T1000 (cell line): ENCODE measurements at regions not wholly inside any gene's neighbourhood (a gene's known extent, or its start where the extent isn't known, plus 50 kb on each side); places are given as distances from the start of the nearest gene placed in this dataset.
"Not testable (repeated sequence)": the region's sequence is repeated elsewhere in the genome, so short reads cannot be mapped to it uniquely, and the experiment has no call there.

Source experiments
- DNase-seq: peaks from one replicate; lab custom pipeline; 2025; ENCODE audit warnings: mixed read lengths; lab: John Stamatoyannopoulos, UW

DNA sequence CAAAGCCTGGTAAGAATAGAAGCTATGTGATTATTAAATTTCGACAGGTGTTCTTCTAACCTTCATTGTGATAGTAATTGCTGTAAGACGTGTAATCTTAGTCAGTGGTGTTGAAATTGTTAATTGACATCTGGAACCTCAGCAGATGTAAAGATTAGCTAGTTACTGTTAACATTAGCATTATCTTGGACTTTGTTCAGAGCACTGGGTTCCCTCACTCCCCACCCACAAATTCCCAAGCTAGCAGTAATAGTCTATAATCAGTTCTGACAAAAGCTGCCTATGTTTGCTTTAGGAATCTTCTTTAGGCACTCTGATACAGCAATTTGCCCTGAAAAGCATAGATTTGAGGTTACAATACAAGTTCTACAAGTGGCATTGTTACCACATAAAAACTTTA, 233.7 kb downstream of the EN1 start:
- no peak for DNase-seq

DNA sequence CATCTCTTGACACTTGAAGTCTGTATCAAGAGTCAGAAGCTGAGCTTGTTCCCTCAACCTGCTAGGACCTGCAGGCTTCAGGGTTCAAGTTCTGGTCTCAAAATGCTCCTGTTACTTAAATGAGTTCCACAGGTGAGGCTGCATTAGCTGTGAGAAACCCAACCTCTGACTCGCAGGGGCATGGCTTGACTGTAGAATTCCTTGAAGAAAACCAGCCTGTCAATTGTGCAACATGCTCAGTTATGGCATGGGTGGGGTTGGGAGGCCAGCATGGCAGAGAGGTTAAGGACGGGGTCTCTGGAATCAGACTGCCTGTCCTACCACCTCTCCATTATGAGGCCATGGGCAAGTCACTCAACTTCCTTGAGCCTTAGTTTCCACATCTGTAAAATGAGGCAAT, 235.8 kb downstream of the EN1 start:
- no peak for DNase-seq

DNA sequence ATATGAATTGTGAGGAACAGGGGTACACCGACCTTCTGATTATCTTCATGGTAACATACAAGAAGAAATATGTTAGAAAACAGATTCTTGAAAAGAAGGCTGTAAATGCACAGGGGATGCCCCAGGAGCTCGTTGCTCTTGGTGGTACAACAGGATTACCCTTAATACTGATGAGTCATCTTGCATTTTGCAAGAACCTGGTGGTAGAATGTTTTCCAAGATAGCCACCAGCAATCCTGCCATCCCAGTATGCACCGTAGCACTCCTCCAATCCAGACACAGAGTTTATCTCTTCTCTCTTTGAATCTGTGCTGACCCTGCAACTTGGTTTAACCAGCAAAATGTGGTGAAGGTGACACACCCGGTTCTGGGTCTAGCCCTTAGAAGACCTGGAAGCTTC, 238.3 kb downstream of the EN1 start:
- DNase-seq: no peak

DNA sequence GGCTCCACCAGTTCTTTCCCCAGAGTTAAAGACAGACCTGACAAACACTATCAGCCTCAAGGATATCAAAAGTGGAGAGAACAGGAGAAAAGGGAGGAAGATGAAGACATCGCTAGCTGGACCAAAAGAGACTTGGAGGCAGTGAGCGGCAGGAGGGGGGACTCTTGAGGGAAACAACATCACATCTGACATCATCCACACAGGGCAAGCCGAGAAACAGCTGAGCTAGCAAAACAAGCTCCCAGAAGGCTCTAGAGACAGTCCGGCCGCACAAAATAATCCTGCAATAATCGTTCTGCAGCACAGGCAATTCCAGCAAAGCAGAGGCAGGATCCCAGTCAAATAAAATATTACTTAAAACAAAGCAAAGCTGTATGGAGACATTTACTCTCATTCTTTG, 239.8 kb downstream of the EN1 start:
- DNase-seq: no peak

DNA sequence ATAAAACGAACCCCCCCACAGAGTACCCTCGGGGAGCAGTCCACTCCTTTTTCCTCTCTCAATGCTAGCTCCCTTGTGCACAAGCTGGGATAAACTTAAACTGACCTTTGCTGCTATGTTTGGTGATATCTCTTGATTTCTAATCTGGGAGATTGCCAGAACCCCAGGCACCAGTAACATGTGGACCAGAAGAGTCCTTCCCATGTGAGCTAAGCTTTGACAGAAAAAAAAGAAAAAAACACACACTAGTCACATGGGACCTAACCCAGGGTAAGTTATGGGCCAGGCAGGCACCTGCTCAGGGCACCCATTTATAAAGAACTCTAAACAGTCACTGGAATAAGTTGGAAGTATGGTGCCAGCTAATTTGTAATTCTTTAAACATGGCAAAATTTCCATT, 242.6 kb downstream of the EN1 start:
- no peak for DNase-seq

DNA sequence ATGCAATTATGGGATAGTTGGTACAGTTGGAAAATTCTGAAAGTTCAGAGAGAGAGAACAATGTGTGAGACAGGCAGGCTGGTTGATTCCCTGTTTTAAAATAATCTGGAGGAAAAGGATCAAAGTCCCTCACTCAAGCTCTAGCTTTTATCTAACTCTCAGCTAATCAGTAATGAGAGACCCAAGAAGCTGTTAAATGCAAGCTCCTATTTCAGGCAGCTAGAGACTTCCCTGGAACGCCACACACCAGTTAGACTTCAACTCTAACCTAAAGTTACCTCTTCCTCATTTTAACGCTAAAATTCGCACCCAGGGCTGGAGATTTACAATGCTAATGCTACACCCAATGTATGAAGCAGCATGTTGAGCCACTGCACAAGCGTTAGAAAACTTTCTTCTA, 243.1 kb downstream of the EN1 start:
- no peak for DNase-seq

GRCh38 chr2:118599141-118599540, 248.3 kb downstream of the EN1 start:
- no peak for DNase-seq

DNA sequence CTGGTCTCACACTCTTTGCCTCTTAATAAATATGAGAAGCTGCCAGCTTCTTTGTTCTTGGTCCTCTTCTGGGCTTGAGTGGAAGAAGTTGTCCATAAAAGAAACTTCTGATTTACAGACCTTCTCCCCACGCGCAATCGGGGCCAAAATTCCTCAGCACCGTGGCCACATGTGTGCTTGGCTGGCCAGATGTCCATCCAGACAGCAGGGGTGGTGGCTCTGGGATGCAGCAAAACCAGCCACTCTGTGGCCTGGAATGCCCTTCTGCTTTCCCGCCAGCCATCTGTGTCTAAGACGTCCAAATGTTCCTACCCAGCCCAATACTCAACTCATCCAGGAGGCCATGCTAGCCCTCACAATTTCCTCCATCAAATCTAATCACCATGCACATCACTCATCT, 250.8 kb downstream of the EN1 start:
- DNase-seq: no peak

DNA sequence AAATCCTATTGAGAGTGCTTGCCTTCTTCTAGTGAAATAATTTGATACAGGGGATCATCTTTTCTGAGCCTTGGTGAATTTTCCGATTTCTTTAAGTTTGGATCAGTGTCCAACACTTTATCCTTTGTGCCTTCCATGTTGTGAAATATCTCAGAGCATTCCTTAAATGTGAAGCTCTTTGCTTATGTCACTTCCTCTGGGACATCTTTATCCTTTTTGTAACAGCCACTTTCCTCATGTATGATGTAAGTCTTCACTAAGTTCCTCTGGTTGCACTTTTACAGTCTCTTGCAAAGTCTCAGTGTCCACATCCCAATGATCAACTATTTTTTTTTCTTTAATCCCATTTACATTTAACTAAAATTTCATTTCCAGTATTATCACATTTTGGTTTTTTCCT, 254.2 kb downstream of the EN1 start:
- no peak for DNase-seq

DNA sequence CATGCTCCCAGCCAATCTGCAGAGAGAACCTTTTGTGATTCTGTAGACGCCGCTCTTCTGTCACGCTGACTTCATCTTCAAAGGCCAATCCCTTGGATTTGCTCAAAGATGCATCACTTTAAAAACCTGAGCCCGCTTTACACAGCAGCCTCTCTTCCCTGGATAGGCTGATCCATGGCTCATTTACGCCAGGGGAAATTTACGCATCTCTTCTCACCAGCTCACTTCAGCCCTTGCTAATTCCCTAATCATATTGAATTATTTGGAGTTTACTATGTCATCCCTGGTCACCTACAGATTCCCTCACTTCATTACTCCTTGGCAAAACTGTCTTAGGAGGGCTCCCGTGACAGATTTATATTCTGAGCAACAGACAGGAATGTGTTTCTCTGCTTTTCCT, 256.2 kb downstream of the EN1 start:
- no peak for DNase-seq

DNA sequence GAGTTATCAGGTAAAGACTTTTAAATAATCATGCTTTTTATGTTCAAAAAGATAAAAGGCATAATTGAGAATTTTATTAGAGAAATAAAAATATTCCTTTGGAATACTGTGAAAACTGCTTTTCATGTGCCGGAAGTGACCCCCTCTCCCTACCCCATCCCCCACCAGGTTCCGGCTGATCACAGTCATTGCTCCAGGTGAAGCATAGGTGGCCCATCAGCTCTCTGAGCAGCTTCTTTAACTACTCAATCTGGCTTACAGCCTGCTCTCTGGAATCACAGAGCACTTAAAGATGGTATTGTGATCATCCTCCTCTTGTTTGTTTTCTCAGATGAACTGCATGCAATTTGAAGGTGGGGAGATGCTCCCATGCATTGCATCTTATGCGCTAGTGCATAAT, 257.7 kb downstream of the EN1 start:
- DNase-seq: no peak

DNA sequence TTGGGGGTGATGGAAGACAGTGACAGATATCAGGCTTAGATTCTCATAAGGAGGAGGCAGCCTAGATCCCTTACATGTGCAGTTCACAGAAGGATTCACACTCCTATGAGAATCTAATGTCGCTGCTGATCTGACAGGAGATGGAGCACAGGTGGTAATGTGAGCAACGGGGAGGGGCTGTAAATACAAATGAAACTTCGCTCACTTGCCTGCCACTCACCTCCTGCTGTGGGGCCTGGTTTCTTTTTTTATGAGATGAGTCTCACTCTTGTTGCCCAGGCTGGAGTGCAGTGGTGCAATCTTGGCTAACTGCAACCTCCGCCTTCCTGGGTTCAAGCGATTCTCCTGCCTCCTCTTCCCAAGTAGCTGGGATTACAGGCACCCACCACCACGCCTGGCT, 258.6 kb downstream of the EN1 start:
- no peak for DNase-seq

- no peak for DNase-seq
These were observed 261.1 kb downstream of the EN1 start for GRCh38 chr2:118586312-118586711.

GRCh38 chr2:118584877-118585276, 262.6 kb downstream of the EN1 start:
- DNase-seq: no peak

DNA sequence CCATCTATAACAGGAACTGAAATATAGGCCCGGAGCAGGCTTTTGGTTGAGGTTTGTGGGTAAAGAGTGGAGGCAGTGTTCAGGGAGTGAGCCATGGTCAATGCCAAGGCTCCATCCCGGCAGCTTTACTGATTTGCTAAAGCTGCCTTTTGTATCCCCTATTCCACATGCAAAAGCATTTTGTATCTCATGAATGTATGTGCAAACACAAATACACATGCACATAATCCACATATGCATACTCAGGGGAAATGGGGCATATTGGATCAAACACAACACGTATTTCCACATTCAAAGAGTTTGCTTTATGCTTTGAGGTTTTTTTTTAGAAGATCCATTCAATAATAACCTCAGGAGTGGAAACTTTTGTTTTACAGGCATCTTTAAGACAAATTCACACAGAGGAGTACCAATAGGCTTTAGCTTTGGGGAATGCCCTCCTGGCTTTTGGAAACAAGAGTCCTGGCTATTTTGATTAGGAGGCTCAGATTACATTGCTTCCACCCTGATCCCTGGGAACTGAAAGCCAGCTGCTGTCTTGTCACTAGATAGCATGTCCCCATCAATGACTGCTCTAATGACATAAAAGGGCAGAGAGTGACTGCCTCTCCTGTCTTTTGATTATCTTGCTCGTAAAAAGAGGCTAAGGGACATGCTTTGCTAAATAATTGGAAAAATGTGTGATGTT, 263.2 kb downstream of the EN1 start:
- DNase-seq: no peak

- no peak for DNase-seq
These were observed 265.4 kb downstream of the EN1 start for GRCh38 chr2:118582058-118582457.

GRCh38 chr2:118580651-118581050, 266.8 kb downstream of the EN1 start:
- DNase-seq: no peak

GRCh38 chr2:118580107-118580506, 267.3 kb downstream of the EN1 start:
- no peak for DNase-seq

GRCh38 chr2:118577202-118577601, 270.2 kb downstream of the EN1 start:
- DNase-seq: no peak

- no peak for DNase-seq
These were observed 271.2 kb downstream of the EN1 start for GRCh38 chr2:118576109-118576855.

DNA sequence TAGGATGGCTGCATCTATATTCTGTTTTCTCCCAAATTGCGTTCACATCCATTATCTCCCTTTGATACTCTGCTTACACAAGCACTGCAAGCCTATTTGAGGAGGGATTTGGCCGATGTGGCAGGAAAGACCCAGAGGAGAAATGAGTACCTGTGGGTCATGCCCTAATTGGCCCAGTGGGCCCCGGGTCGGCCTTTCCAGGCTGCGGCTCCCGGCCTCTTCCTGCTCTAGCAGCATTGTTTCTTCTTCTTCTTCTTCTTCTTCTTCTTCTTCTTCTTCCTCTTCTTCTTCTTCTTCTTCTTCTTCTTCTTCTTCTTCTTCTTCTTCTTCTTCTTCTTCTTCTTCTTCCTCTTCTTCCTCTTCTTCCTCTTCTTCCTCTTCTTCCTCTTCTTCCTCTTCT, 275.1 kb downstream of the EN1 start:
- not testable (repeated sequence) for DNase-seq

- no peak for DNase-seq
These were observed 277.4 kb downstream of the EN1 start for GRCh38 chr2:118569876-118570535.

- no peak for DNase-seq
These were observed 278.7 kb downstream of the EN1 start for GRCh38 chr2:118568700-118569099.
